HAP-1 (cell line): ENCODE measurements at regions not wholly inside any gene's neighbourhood (a gene's known extent, or its start where the extent isn't known, plus 50 kb on each side); places are given as distances from the start of the nearest gene placed in this dataset.
"Not testable (repeated sequence)": the region's sequence is repeated elsewhere in the genome, so short reads cannot be mapped to it uniquely, and the experiment has no call there.

Source experiments
- DNase-seq, 2 experiments: peaks; one replicate each; pipeline ENCODE4 v3.0.0-alpha.2; 2016 to 2020; ENCODE audit warnings: low spot score in 2 of 2
- H3K27me3 ChIP-seq: fragments of 250-450 bp; sonication (Bioruptor Pico); 2 replicates; pipeline ENCODE4 v1.5.1; 2020; ENCODE audit warnings: low read depth, mild to moderate bottlenecking, moderate library complexity
- H3K36me3 ChIP-seq: fragments of 250-450 bp; sonication (Bioruptor Pico); replicated peaks from 2 replicates; pipeline ENCODE4 v1.5.1; 2020; ENCODE audit warnings: mild to moderate bottlenecking
- H3K4me1 ChIP-seq: fragments of 250-450 bp; sonication (Bioruptor Pico); 2 replicates; pipeline ENCODE4 v1.5.1; 2020; ENCODE audit warnings: mild to moderate bottlenecking
- H3K4me3 ChIP-seq: fragments of 250-450 bp; sonication (Bioruptor Pico); 2 replicates; pipeline ENCODE4 v1.5.1; 2020; ENCODE audit warnings: mild to moderate bottlenecking, moderate library complexity
- H3K9me3 ChIP-seq: fragments of 250-450 bp; sonication (Bioruptor Pico); 2 replicates; pipeline ENCODE4 v1.5.1; 2020; ENCODE audit warnings: mild to moderate bottlenecking, moderate library complexity
- in situ Hi-C: fragments of 300-500 bp; cut with MboI; formaldehyde crosslinking; loops from 3 replicates; pipeline ENCODE4 v1.14.3; 2020; ENCODE audit warnings: low sequenced_read_pairs, inconsistent platforms, mixed read lengths

DNA sequence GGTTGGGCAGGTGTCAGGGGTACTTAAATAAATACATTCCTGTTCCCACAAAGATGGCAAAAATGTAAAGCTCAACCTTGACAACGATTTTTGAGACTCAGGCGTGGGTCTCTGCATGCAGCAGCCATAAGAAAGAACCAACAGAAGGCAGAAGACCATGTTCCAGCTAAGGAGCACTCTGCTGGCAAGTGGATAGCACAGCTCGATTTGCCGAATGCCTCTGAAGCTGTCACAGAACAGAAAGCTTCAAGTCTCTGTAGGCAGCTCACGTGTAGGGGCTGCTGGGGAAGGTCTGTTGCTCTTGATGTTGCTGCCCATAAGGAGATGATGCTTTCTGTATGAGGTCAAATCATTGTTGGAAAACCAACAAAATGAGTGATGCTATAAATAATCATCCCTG lies 119.6 kb upstream of the GRIN3A start:
- Histone ChIP-seq H3K4me1 (no peaks in the 10 kb centered on the region), H3K36me3 (no peaks in the 10 kb centered on the region), H3K9me3 (no peaks in the 10 kb centered on the region), H3K4me3 (no peak overlapping the region), H3K27me3 (no peaks in the 10 kb centered on the region)
- in situ Hi-C loops, result no loop called here
- no peak for DNase-seq

- Histone ChIP-seq H3K9me3 (0 out of 2 replicates have a peak, but pooled peaks cover 2% of the 10 kb centered on the region), H3K4me3 (no peak overlapping the region), H3K4me1 (0 out of 2 replicates have a peak, but pooled peaks cover 2% of the 10 kb centered on the region), H3K36me3 (no peaks in the 10 kb centered on the region), H3K27me3 (no peaks in the 10 kb centered on the region)
- in situ Hi-C loops, result no loop called here
- no peak for DNase-seq
Observed at GRCh38 chr9:101849102-101849707, 110.8 kb upstream of the GRIN3A start.

DNA sequence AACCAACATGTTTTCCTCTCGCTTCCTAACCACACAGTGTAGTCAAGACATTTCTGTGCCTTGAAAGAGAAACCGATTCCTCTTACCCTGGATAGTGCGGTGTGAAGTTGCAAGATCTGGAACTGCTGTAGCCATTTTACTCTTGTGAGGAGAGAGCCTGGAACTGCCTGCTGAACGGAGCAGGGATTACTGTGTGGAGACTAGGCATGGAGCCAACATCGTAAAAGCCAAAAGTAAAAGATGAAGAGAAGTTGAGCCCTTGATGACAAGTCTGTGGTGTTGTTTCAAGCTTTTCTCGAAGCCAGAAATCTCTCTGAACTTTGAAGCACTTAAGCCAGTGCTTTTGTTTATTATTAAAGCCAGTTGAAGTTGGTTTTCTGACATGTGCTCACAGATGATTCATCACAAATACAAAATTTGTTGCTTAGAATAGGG lies 110.1 kb upstream of the GRIN3A start:
- Histone ChIP-seq H3K27me3 (no peaks in the 10 kb centered on the region), H3K4me1 (0 out of 2 replicates have a peak, but pooled peaks cover 2% of the 10 kb centered on the region), H3K9me3 (0 out of 2 replicates have a peak, but pooled peaks cover 2% of the 10 kb centered on the region), H3K4me3 (no peak overlapping the region), H3K36me3 (no peaks in the 10 kb centered on the region)
- DNase-seq, result peak; percentile 30 to 51
- in situ Hi-C loops, result no loop called here

DNA sequence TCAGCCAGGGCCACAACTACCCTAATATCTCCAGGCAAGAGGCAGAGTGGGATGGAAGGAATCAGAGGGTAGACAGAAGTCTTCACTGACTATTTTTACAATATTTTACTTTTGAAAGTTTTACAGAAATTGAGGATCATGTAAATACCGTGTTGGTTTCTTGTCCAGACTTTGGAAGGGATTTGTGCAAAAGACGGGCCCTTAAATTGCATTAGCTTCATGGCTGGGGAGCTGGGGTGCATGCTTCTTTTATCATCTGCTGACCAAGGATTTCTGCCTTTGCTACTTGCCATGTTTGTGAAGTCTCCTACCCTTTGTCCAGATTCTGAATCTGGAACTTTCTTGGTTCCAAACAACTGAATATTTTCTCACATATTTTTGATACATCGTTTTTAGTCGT lies 107.7 kb upstream of the GRIN3A start:
- Histone ChIP-seq H3K9me3 (no peaks in the 10 kb centered on the region), H3K27me3 (no peaks in the 10 kb centered on the region), H3K36me3 (no peaks in the 10 kb centered on the region), H3K4me1 (0 out of 2 replicates have a peak, but pooled peaks cover 2% of the 10 kb centered on the region), H3K4me3 (no peak overlapping the region)
- no peak for DNase-seq
- in situ Hi-C loops, result no loop called here

- no peaks in the 10 kb centered on the region for H3K4me1 ChIP-seq
- no peaks in the 10 kb centered on the region for H3K9me3 ChIP-seq
- no peaks in the 10 kb centered on the region for H3K36me3 ChIP-seq
- in situ Hi-C loops, result no loop called here
- no peaks in the 10 kb centered on the region for H3K27me3 ChIP-seq
- DNase-seq, result no peak
- no peak overlapping the region for H3K4me3 ChIP-seq
Observed at GRCh38 chr9:101840694-101841188, 102.3 kb upstream of the GRIN3A start.

GRCh38 chr9:101838988-101839387 lies 100.5 kb upstream of the GRIN3A start:
- H3K9me3 ChIP-seq, H3K27me3 ChIP-seq, H3K4me3 ChIP-seq, H3K4me1 ChIP-seq, H3K36me3 ChIP-seq, DNase-seq, in situ Hi-C loops: not testable (repeated sequence)

- Histone ChIP-seq H3K27me3 (no peaks in the 10 kb centered on the region), H3K4me3 (no peak overlapping the region), H3K36me3 (no peaks in the 10 kb centered on the region), H3K9me3 (no peaks in the 10 kb centered on the region), H3K4me1 (no peaks in the 10 kb centered on the region)
- in situ Hi-C loops, result no loop called here
- DNase-seq, result no peak
Observed at GRCh38 chr9:101836021-101836420, 97.6 kb upstream of the GRIN3A start.

- in situ Hi-C loops, result no loop called here
- H3K36me3 ChIP-seq, result no peaks in the 10 kb centered on the region
- H3K27me3 ChIP-seq, result no peaks in the 10 kb centered on the region
- no peaks in the 10 kb centered on the region for H3K9me3 ChIP-seq
- no peak overlapping the region for H3K4me3 ChIP-seq
- H3K4me1 ChIP-seq, result no peaks in the 10 kb centered on the region
- DNase-seq, result no peak
Observed at GRCh38 chr9:101832486-101832885, 94.0 kb upstream of the GRIN3A start.

DNA sequence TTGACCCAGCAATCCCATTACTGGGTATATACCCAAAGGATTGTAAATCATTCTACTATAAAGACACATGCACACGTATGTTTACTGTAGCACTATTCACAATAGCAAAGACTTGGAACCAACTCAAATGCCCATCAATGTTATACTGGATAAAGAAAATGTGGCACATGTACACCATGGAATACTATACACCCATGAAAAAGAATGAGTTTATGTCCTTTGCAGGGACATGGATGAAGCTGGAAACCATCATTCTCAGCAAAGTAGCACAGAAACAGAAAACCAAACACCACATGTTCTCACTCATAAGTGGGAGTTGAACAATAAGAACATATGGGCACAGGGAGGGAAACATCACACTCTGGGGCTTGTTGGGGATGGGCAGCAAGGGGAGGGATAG lies 83.0 kb upstream of the GRIN3A start:
- in situ Hi-C loops, result not testable (repeated sequence)

GRCh38 chr9:101820983-101821382 lies 82.5 kb upstream of the GRIN3A start:
- H3K4me1 ChIP-seq, H3K36me3 ChIP-seq, H3K4me3 ChIP-seq, in situ Hi-C loops, H3K9me3 ChIP-seq, H3K27me3 ChIP-seq, DNase-seq: not testable (repeated sequence)

More for the DNA sequence above, 83.0 kb upstream of the GRIN3A start:
- H3K9me3 ChIP-seq, DNase-seq, H3K36me3 ChIP-seq, H3K4me1 ChIP-seq, H3K4me3 ChIP-seq, H3K27me3 ChIP-seq: not testable (repeated sequence)

DNA sequence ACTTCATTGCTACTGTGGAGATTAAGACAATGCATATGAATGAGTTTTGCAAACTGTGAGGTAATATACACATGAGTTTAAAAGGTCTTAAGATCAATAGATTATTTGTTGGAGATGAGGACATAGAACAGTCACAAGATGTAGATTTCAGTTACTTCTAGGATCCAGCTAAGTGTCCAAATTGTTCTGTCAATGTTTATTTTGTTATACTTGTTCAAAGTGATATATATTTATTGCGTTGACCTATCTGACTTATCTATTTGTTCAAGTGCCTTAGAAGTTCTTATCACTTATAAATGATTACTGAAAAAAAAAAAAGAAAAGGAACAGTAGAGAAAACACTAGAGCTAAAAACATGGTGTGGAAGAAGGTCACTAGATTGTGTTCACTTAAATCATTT lies 75.6 kb upstream of the GRIN3A start:
- H3K9me3 ChIP-seq, result no peaks in the 10 kb centered on the region
- in situ Hi-C loops, result no loop called here
- no peaks in the 10 kb centered on the region for H3K4me1 ChIP-seq
- no peaks in the 10 kb centered on the region for H3K27me3 ChIP-seq
- DNase-seq, result no peak
- H3K4me3 ChIP-seq, result no peak overlapping the region
- H3K36me3 ChIP-seq, result no peaks in the 10 kb centered on the region

GRCh38 chr9:101807879-101808278 lies 69.4 kb upstream of the GRIN3A start:
- H3K36me3 ChIP-seq, DNase-seq, H3K27me3 ChIP-seq, in situ Hi-C loops, H3K4me3 ChIP-seq, H3K9me3 ChIP-seq, H3K4me1 ChIP-seq: not testable (repeated sequence)

- H3K9me3 ChIP-seq, result no peaks in the 10 kb centered on the region
- H3K4me3 ChIP-seq, result no peak overlapping the region
- in situ Hi-C loops, result no loop called here
- no peaks in the 10 kb centered on the region for H3K4me1 ChIP-seq
- no peak for DNase-seq
- H3K27me3 ChIP-seq, result no peaks in the 10 kb centered on the region; the same call in 1 of the 2 replicates
- no peaks in the 10 kb centered on the region for H3K36me3 ChIP-seq
Observed at GRCh38 chr9:101796044-101796443, 57.6 kb upstream of the GRIN3A start.

- no peaks in the 10 kb centered on the region for H3K4me1 ChIP-seq
- H3K36me3 ChIP-seq, result no peaks in the 10 kb centered on the region
- H3K27me3 ChIP-seq, result no peaks in the 10 kb centered on the region; the same call in 1 of the 2 replicates
- H3K4me3 ChIP-seq, result no peak overlapping the region
- no peak for DNase-seq
- no peaks in the 10 kb centered on the region for H3K9me3 ChIP-seq
- in situ Hi-C loops, result no loop called here
Observed at GRCh38 chr9:101795147-101795546, 56.7 kb upstream of the GRIN3A start.

GRCh38 chr9:101792475-101792874 lies 54.0 kb upstream of the GRIN3A start:
- H3K27me3 ChIP-seq, result peaks cover 3% of the 10 kb centered on the region; the same call in 1 of the 2 replicates
- no peaks in the 10 kb centered on the region for H3K9me3 ChIP-seq
- no peak for DNase-seq
- no peaks in the 10 kb centered on the region for H3K36me3 ChIP-seq
- in situ Hi-C loops, result no loop called here
- H3K4me3 ChIP-seq, result no peak overlapping the region
- H3K4me1 ChIP-seq, result no peaks in the 10 kb centered on the region
